Liver (tissue), 3 donors: ENCODE measurements at regions not wholly inside any gene's neighbourhood (a gene's known extent, or its start where the extent isn't known, plus 50 kb on each side); places are given as distances from the start of the nearest gene placed in this dataset.

Source experiments
- CTCF ChIP-seq: fragments of 150-350 bp; IDR thresholded peaks from 2 replicates; pipeline ENCODE4 v1.5.1; 2017; ENCODE audit warnings: improper control_type of control experiment, low read depth, low read length; ENCODE audit not compliant: missing input control
- EGR1 ChIP-seq, 2 donors: IDR thresholded peaks; 2 replicates each; pipeline ENCODE4 v1.6.1; 2016 to 2018; ENCODE audit warnings: antibody characterized with exemption in 2 of 2, low read depth in 2 of 2
- MAX ChIP-seq: IDR thresholded peaks from 2 replicates; pipeline ENCODE4 v1.6.1; 2016; ENCODE audit warnings: antibody characterized with exemption
- REST ChIP-seq: IDR thresholded peaks from 2 replicates; pipeline ENCODE4 v1.6.1; 2016; ENCODE audit warnings: antibody characterized with exemption, mild to moderate bottlenecking
- TAF1 ChIP-seq: conservative IDR thresholded peaks from 2 replicates; pipeline ENCODE4 v1.6.1; 2016; ENCODE audit warnings: antibody characterized with exemption, mild to moderate bottlenecking
- YY1 ChIP-seq: IDR thresholded peaks from 2 replicates; pipeline ENCODE4 v1.6.1; 2016; ENCODE audit warnings: antibody characterized with exemption, mild to moderate bottlenecking
- donor health status: healthy.
- donor health status: healthy.

- TF ChIP-seq CTCF: no peak
- TF ChIP-seq MAX: no peak
- no peak for TF ChIP-seq YY1
- no peak for TF ChIP-seq EGR1 (IDR thresholded peaks at IDR 0.05; ENCODE audit: low read depth in 2 of 2)
- no peak for TF ChIP-seq TAF1
- no peak for TF ChIP-seq REST
These were observed 378.0 kb downstream of the ANXA1 start for GRCh38 chr9:73529666-73530065.
